NCI-H748 (cell line): ENCODE measurements at regions not wholly inside any gene's neighbourhood (a gene's known extent, or its start where the extent isn't known, plus 50 kb on each side); places are given as distances from the start of the nearest gene placed in this dataset.

ENCODE experiments used
- DNase-seq: peaks from one replicate; lab custom pipeline; 2025; ENCODE audit not compliant: unreplicated experiment; lab: John Stamatoyannopoulos, UW

- peak; percentile 51 for DNase-seq
Observed at GRCh38 chr7:25391295-25391861, 163.1 kb upstream of the NPVF start.

DNA sequence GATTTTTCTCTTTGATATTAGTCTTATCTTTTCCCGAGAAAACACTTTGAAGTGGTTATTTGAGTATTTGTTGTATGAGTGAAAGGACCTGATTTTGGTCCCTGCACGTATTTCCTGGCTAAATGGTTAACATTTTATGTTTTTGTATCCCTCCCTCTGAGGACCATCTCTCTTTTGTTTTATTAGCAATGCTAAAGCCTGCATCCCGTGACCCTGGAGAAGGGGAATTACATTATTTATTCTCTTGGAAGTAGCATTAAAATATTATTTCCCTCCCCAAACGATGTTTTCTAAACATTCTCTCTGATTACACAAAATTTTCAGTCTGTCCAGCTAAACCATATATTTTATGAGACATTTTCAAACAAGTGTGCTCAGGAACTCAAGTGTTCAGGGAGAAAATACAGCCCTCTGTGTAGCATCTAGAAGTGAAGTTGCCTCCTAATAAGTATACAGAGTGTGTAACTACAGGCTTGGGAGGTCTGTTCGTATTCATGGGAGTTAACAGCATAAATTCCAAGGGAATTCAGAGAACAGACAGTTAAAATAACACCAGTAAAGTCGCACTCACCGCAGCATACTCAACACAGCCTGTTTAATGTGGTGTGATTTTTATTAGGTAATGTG is 163.8 kb upstream of the NPVF start:
- DNase-seq = no peak

DNA sequence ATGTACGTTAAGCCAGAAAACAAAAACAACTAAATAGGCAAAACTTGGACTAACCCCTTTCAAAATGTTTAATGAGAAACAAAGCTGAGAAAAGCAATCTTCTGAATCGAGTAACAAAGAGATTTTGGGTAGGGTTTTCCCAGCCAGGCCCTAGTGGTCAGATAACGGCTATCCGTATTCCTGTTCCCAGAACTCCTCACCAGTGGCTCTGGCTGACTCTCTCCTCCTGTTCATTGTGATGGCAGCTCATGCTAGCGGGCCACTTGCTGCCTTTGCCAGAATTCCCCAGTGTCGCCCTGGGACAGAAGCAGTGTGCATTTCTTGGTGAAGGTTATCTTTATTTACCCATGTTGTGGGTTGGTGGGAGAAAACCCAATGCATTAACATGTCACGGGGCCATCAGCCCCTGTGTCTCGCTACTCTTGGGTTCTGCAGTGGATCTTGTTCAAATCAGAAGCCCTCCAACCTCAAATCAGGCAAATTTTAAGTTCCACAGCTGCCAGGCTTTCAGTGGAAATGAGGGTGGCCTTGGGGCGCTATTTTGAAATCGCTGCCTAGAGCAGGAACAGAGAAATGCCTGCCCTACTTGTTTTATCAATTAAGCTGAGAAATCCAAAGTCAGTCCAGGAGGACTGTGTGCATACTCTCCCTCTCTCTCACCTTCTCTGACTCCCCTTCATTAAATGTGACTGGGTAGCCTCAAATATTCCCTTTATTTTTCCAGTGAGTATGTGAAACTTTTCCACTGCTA is 164.5 kb upstream of the NPVF start:
- DNase-seq = no peak

DNA sequence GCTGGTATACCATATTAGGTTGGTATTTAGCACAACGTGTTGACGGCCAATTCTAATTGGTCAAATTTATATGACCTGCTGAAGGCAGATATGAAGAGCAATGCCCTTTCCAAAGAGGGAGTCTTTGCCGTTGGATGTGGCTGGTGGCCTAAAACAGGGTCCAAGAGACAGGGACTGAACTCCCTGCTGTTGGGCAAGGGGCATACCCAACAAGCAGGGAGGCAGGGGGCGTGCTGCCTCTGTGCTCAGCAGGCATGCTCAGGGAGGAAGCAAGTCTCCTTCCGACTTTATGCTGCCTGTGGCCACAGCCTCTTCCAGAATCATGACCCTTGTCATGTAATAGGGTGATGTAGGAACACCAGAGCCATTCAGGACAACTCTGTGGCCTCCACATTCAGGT is 167.7 kb upstream of the NPVF start:
- DNase-seq = no peak

DNA sequence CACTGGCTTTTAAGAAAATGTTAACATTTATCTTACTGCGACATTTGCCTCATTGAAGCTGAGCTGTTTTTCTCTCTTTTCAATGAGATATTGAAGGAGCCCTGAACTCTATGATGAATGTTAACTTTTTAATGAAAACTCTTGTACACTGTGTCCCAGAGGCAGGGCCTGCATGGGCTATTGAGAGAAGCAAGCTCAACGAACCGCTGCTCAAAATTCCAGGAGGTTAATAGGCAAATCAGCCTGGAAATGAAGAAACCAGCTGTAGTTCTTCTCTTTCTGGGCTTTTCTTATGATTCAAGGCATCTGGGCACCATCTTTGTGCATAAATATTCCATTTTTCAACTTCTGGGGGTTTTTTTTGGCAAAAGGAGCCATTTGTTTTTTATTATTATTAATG is 168.4 kb upstream of the NPVF start:
- no peak for DNase-seq

DNA sequence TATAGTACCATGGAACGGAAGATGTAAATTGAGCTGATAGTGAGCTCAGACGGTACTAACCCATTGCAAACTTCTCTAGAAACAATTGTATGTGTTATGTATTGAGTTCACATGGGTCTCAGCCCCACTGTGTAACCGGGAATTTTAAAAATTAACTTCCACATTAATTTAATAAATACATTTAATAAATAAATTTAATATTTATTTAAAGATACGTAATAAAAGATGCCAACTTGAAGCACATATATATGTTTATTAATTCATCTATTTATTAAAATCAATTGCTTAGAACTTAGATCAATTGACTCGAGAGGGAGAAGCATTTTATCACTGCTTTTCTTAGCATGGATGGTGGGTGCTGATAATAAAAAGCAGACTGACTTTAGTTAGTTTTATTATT is 170.1 kb upstream of the NPVF start:
- no peak for DNase-seq

DNA sequence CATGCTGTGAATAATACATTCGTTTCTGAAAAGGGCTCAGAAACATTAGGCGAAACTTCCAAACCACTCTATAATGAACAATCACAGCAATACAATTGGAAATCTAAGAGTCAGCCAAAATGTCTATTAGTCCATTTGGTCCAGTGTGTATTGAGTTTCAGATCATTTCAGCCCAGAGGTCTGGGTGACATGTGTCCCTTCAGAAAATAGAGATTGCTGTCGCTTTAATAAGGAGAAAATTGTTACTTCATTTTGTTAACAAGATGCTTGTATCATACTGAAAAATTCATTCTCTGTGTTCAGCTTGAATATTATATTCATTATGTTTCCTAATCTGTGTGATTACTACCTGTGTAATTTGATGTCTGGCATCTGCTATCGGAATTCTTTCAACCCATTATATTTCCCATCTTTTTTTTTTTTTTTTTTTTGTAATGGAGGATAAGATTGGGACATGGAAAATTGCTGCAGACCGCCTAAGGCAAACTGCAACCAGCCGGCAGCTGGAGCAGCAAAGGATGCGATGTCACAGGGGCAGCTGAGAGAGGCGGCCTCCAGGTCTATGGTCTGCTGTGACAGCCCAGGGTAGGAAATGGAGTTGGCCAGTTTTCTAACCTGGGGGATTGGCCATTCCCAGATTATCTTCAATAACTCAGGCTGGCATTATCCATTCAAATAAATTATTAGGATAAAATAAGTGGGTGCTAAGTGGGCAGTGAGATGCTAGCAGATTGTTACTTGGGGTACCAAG is 170.9 kb upstream of the NPVF start:
- DNase-seq = no peak

- DNase-seq = no peak
Observed at GRCh38 chr7:25402532-25402931, 174.2 kb upstream of the NPVF start.

DNA sequence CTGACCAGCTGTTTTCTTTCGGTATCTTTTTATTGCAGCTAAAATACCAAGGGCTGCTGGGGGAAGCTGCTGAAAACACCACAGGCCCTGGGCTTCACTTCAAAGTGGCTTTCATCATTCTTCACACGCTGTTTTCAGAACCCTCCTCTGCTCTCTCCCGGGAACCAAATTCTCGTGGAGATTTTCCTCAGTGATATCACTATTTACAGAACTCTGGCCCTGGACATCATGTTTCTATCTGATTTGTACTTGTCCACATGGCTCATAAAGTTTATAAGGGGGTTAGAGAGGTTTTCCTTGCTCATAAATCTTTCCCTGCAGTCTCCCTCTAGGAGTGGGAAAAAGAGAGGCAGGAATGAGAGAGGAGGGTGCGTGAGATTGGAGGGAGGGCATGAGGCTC is 177.4 kb upstream of the NPVF start:
- no peak for DNase-seq

GRCh38 chr7:25407053-25407452 is 178.8 kb upstream of the NPVF start:
- DNase-seq = no peak

DNA sequence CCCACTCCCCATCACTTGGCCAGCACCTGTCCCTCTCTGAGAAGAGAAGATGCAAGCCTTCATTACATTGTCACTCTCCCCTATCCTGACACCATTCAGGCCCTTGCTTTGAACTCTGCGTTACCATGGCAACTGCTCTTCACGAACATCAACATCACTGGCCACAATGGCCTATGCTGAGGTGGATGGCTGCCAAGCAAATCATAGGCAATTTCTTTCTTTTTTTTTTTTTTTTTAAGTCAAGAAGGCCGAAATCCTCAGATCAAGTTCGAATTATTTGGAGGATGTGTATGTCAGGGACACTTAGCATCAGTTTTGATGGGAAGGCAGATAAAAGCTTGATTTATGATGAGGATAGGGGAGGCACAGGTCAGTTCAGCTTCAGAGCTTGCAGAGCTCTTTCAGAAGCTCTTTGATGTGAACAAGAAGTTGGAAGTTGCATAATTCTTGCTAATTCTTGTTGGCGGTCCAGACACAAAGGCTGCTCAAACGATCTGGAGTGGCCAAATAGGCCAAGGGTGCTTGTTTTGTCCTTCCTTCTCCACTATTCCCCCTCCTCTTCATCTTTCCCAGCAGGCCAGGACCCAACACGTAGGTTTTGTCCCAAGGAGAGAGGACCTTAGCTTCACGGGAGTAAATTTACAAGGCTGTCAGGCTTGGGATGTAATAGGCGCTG is 179.9 kb upstream of the NPVF start:
- peak; percentile 92 for DNase-seq

DNA sequence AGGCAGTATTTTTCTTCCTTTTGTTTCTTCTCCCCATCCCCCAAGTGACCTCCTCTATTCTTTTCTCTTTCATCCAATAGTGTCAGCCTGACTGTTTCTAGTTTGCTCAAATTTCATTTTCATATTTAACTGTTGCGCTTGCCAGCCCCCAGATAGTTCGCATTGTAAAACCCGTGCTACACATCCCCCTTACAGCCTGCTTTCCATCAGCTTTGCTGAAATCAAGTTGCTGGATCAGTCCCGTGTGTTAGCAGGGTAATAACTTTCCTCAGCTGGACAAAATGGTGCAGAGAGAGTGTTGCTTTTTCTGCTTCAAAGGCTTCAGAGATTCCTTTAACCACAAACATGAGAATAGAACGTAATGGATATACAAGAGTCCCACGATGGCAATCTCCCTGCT is 180.6 kb upstream of the NPVF start:
- DNase-seq = no peak

GRCh38 chr7:25409897-25410636 is 181.8 kb upstream of the NPVF start:
- DNase-seq = no peak

GRCh38 chr7:25420771-25421170 is 192.5 kb upstream of the NPVF start:
- no peak for DNase-seq

- no peak for DNase-seq
Observed at GRCh38 chr7:25424113-25424512, 195.8 kb upstream of the NPVF start.

- DNase-seq = no peak
Observed at GRCh38 chr7:25424855-25425254, 196.6 kb upstream of the NPVF start.

DNA sequence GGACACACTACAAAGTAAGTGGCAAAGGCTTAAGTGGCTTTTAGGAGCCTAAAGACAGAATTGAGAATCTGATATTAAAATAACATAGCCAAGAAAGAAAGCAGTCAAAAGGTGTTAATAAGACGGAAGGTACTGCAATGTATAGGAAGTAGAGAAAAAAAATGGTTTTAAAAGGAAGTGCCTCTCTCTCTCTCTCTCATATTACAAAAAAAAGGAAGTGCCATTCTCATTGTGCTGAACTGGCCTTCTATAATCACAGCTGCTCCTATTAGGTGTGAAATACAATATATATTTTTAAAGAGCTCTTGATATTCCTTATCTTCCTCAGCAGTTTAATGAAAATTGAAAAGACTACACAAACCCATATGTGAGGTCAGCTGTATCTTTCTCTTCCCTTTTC is 199.4 kb upstream of the NPVF start:
- DNase-seq = no peak

- DNase-seq = no peak
Observed at GRCh38 chr7:25429731-25430130, 201.4 kb upstream of the NPVF start.

GRCh38 chr7:25430200-25430931 is 202.1 kb upstream of the NPVF start:
- no peak for DNase-seq

GRCh38 chr7:25431956-25432450 is 203.7 kb upstream of the NPVF start:
- DNase-seq = no peak
